ENCODE measurements at regions not wholly inside any gene's neighbourhood (a gene's known extent, or its start where the extent isn't known, plus 50 kb on each side); places are given as distances from the start of the nearest gene placed in this dataset.

DNA sequence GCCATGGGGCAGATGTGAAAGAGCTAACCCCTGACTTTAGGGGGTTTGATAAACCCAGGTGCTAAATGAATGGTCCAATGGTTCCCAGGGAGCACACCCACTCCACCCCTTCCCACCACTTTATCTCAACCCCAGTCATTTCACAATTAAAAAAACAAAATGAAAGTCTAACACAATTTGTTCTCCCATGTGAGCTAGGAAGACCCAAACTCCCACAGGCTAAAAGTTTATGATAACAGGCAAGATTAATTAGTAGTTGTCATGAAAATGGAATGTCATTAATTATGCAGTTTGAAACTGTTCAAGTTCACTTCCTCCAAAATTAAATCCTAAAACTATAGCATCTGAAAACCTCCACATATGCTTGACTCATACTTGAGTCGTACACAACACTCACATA, 63.3 kb upstream of the TPM1 start:
- DNase-seq: no peak

DNA sequence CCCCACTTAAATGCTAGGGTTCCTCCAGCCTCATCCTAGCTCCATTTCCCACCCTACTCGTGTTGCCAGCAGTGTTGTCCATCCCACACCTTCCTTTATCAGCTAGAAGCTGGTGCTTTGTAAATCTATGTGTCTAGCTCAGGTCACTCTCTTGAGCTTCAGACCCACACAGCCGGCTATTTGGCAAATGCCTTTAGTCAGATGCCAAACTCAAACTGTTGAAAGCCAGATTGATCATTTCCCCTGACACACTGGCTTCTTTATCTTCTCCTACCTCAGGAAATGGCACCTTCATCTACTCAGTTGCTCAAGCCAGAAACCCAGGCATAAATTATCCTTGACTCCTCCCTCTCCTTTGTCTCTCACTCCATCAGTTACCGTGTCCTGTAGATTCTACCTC, 61.5 kb upstream of the TPM1 start:
- no peak for DNase-seq

DNA sequence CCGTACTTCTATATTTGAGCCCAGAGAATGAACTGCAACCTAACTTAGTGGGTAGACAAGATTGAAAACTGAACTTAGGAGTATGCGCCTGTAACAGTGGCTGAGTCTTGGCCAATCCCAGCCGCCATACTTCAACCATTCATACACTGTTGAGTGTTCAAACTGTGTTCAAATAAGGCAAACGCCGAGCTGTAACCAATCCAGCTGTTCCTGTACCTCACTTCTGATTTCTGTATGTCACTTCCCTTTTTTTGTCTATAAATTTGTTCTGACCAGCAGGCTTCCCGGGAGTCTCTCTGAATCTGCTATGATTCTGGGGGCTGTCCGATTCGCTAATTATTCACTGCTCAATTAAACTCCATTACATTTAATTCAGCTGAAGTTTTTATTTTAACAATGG, 58.6 kb upstream of the TPM1 start:
- DNase-seq: no peak

DNA sequence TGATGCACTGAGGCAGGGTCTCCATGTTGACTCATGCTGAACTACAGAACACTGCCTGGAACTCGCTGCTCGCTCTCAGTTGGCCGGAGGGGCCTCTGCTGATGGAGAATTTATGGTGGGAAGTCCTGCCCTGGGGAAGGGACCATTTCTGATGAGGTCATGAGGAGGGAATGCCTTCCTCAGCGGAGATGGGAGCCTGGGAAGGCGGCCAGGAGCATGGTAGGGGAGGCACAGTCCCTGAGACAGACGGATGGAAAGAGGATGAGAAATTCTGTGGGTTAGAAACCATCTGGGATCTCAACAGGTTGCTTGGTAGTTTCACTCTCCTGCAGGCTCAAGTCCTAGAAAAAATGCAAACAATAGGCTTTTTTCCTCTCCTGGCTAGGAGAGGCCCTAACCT, 56.8 kb upstream of the TPM1 start:
- no peak for DNase-seq

DNA sequence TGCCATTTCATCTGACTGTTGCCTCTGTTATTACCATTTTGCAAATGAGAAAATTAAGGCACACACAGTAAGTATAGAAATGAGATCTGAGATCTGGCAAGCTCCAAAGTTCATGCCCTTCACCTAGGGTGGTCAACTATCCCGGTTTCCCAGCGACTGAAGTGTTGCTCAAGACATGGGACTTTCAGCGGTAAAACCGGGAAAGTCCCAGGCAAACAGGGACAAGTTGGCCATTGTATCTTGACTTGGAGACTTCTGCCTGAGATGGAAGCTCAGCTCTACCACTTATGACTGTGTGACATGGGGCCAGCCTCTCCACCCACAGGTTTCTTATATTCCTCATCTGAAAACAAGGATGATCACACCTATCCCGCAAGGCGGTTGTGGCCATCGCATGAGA, 55.6 kb upstream of the TPM1 start:
- no peak for DNase-seq

DNA sequence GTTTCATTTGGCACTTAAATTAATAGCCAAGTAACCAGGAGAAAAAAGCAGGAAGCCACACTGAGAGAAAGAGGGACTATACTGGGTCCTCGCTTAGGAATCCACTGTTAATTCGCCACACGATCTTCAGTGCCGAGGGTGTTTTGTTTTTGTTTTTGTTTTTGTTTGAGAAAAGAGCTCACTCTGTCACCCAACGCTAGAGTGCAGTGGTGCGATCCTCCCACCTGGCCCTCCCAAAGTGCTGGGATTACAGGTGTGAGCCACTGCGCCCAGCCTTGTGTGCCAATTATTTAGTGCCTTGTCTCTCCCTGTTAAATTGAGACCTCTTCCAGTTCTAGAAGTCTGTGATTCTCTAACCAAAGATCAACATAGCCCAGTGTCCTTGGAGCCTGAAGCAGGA, 53.8 kb upstream of the TPM1 start:
- DNase-seq: no peak

DNA sequence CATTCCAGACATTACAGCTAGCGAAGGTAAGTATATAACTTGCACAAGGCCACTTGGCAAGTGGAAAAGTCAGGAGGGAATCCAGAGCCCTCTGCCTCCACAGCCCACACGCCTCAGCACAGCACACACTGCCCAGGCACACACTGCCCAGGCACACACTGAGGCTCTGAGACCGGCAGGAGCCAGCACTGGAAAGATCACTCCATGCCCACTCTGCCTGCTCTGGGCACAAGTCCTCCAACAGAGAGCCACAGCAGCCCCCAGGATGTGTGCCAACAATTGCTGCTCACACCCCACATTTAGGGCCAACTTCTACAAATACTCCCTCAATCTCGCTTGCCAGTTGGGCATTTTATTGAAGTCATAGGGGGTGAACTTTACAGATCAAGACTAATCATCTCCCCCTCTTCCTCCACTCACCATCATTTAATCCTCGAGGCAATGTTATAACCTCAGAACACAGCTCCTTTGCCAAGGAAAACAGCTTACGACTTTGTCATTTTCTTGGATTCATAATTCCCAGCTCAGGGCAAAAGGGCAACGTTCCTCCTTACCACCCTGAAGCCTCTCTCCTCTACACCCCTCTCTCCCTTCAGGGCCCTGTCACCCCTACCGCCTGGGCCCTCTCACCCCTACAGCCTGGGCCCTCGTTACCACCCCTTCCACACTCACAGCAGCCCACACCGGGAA, 53.0 kb upstream of the TPM1 start:
- DNase-seq: no peak

DNA sequence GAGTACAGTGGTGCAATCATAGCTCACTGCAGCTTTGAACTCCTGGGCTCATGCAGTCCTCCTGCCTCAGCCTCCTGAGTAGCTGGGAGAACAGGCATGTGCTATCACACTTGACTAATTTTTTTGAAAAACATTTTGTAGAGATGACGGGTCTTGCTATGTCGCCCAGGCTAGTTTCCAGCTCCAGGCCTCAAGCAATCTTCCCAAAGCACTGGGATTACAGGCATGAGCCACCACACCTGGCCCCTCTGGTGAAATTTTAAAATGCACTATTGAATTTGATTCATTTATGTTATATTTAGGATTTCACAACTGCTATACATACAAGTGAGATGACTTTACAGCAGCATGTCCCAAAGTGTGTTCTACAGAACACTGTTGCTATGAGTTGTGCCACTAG, 50.8 kb upstream of the TPM1 start:
- no peak for DNase-seq

DNA sequence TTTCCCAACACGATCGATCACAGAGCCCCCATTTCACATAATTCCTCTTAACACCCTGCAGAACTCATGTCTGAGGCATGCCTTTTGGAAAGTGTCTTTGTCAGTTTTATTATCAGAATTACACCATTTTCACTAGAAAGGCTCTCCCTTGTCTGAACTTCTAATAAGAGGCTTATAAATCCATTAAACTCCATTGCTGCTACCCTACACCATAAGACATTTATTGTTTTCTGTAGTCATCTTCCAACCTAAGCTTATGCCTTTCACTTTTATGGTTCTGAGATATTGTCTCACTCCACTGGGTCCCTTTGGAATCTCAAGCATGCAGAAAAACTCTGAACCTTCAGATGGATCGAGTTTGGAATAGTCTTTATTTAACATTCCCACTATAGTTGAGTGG, 50.2 kb upstream of the TPM1 start:
- DNase-seq: no peak

All from activated CD4-positive, alpha-beta T cell treated with anti-CD3 and anti-CD28 coated beads, Interleukin-2, Interleukin-6, amounts not matched to agents 100 ng/mL and 50 ng/mL, durations not matched to agents 16 hours and 8 hours (primary cell).